ENCODE measurements at regions not wholly inside any gene's neighbourhood (a gene's known extent, or its start where the extent isn't known, plus 50 kb on each side); places are given as distances from the start of the nearest gene placed in this dataset.

- Mint-ChIP-seq H3K36me3 (no peaks in the 10 kb centered on the region), H3K27me3 (ENCODE audit: low read depth in 3 of 3) (peaks cover 2 to 3% (median 2%) of the 10 kb centered on the region in 3 donors), H3K27ac (no peak overlapping the region), H3K4me1 (no peaks in the 10 kb centered on the region), H3K4me3 (no peak overlapping the region), H3K9me3 (no peaks in the 10 kb centered on the region)
- DNase-seq: no peak
Measured at GRCh38 chr7:98703916-98704315, 86.8 kb downstream of the NPTX2 start.

- Mint-ChIP-seq H3K36me3 (no peaks in the 10 kb centered on the region), H3K4me1 (no peaks in the 10 kb centered on the region), H3K27ac (no peak overlapping the region), H3K9me3 (no peaks in the 10 kb centered on the region), H3K4me3 (no peak overlapping the region), H3K27me3 (ENCODE audit: low read depth in 3 of 3) (peaks cover under 1 to 3% (median 2%) of the 10 kb centered on the region in 3 donors)
- DNase-seq: no peak
Measured at GRCh38 chr7:98705626-98706025, 88.5 kb downstream of the NPTX2 start.

- Mint-ChIP-seq H3K27me3 (ENCODE audit: low read depth in 3 of 3) (peaks cover 0 to 3% (median 2%) of the 10 kb centered on the region in 3 donors), H3K36me3 (no peaks in the 10 kb centered on the region), H3K9me3 (no peaks in the 10 kb centered on the region), H3K4me1 (no peaks in the 10 kb centered on the region), H3K4me3 (no peak overlapping the region), H3K27ac (no peak overlapping the region)
- DNase-seq: no peak
Measured at GRCh38 chr7:98707076-98707475, 90.0 kb downstream of the NPTX2 start.

- H3K36me3 Mint-ChIP-seq: no peaks in the 10 kb centered on the region
- DNase-seq: no peak
- H3K27me3 Mint-ChIP-seq (ENCODE audit: low read depth in 3 of 3): peaks cover 0 to 3% (median 2%) of the 10 kb centered on the region in 3 donors
- H3K4me3 Mint-ChIP-seq: no peak overlapping the region
- no peak overlapping the region for H3K27ac Mint-ChIP-seq
- H3K4me1 Mint-ChIP-seq: no peaks in the 10 kb centered on the region
- H3K9me3 Mint-ChIP-seq: no peaks in the 10 kb centered on the region
Measured at GRCh38 chr7:98711945-98712344, 94.9 kb downstream of the NPTX2 start.

- H3K27me3 Mint-ChIP-seq (ENCODE audit: low read depth in 3 of 3): peaks cover 0 to 2% (median 0%) of the 10 kb centered on the region in 3 donors
- no peaks in the 10 kb centered on the region for H3K9me3 Mint-ChIP-seq
- no peaks in the 10 kb centered on the region for H3K36me3 Mint-ChIP-seq
- no peaks in the 10 kb centered on the region for H3K4me1 Mint-ChIP-seq
- no peak overlapping the region for H3K27ac Mint-ChIP-seq
- DNase-seq: no peak
- H3K4me3 Mint-ChIP-seq: no peak overlapping the region
Measured at GRCh38 chr7:98713165-98713810, 96.2 kb downstream of the NPTX2 start.

- Mint-ChIP-seq H3K27ac (no peak overlapping the region), H3K4me3 (no peak overlapping the region), H3K27me3 (ENCODE audit: low read depth in 3 of 3) (peaks cover 3 to 6% (median 5%) of the 10 kb centered on the region in 3 donors), H3K9me3 (no peaks in the 10 kb centered on the region), H3K4me1 (no peaks in the 10 kb centered on the region), H3K36me3 (no peaks in the 10 kb centered on the region)
- DNase-seq: no peak
Measured at GRCh38 chr7:98719396-98719795, 102.3 kb downstream of the NPTX2 start.

- H3K36me3 Mint-ChIP-seq: no peaks in the 10 kb centered on the region
- H3K4me1 Mint-ChIP-seq: no peaks in the 10 kb centered on the region
- H3K27ac Mint-ChIP-seq: no peak overlapping the region
- no peaks in the 10 kb centered on the region for H3K9me3 Mint-ChIP-seq
- H3K27me3 Mint-ChIP-seq (ENCODE audit: low read depth in 3 of 3): peaks cover 6 to 10% (median 6%) of the 10 kb centered on the region in 3 donors
- no peak overlapping the region for H3K4me3 Mint-ChIP-seq
- no peak for DNase-seq
Measured at GRCh38 chr7:98722402-98722801, 105.3 kb downstream of the NPTX2 start.

GRCh38 chr7:98724591-98724990 is 107.5 kb downstream of the NPTX2 start:
- Mint-ChIP-seq H3K9me3 (no peaks in the 10 kb centered on the region), H3K4me1 (no peaks in the 10 kb centered on the region), H3K4me3 (no peak overlapping the region), H3K36me3 (no peaks in the 10 kb centered on the region), H3K27ac (no peak overlapping the region), H3K27me3 (ENCODE audit: low read depth in 3 of 3) (peaks cover 6 to 11% (median 6%) of the 10 kb centered on the region in 3 donors)
- DNase-seq: no peak

- H3K27me3 Mint-ChIP-seq (ENCODE audit: low read depth in 3 of 3): peaks cover 3 to 5% (median 4%) of the 10 kb centered on the region in 3 donors
- DNase-seq: no peak
- H3K9me3 Mint-ChIP-seq: peaks cover 0 to 2% (median 0%) of the 10 kb centered on the region in 6 donors
- no peak overlapping the region for H3K27ac Mint-ChIP-seq
- no peak overlapping the region for H3K4me3 Mint-ChIP-seq
- no peaks in the 10 kb centered on the region for H3K36me3 Mint-ChIP-seq
- no peaks in the 10 kb centered on the region for H3K4me1 Mint-ChIP-seq
Measured at GRCh38 chr7:98727146-98727709, 110.1 kb downstream of the NPTX2 start.

GRCh38 chr7:98728555-98728954 is 111.5 kb downstream of the NPTX2 start:
- no peaks in the 10 kb centered on the region for H3K4me1 Mint-ChIP-seq
- no peak overlapping the region for H3K4me3 Mint-ChIP-seq
- peaks cover 0 to 2% (median 0%) of the 10 kb centered on the region in 6 donors for H3K9me3 Mint-ChIP-seq
- peaks cover 4 to 7% (median 5%) of the 10 kb centered on the region in 3 donors for H3K27me3 Mint-ChIP-seq (ENCODE audit: low read depth in 3 of 3)
- no peaks in the 10 kb centered on the region for H3K36me3 Mint-ChIP-seq
- H3K27ac Mint-ChIP-seq: no peak overlapping the region
- DNase-seq: no peak

GRCh38 chr7:98729121-98729520 is 112.0 kb downstream of the NPTX2 start:
- H3K9me3 Mint-ChIP-seq: peaks cover 0 to 4% (median 0%) of the 10 kb centered on the region in 6 donors
- no peak overlapping the region for H3K27ac Mint-ChIP-seq
- DNase-seq: no peak
- no peak overlapping the region for H3K4me3 Mint-ChIP-seq
- no peaks in the 10 kb centered on the region for H3K4me1 Mint-ChIP-seq
- no peaks in the 10 kb centered on the region for H3K36me3 Mint-ChIP-seq
- peaks cover 4 to 7% (median 5%) of the 10 kb centered on the region in 3 donors for H3K27me3 Mint-ChIP-seq (ENCODE audit: low read depth in 3 of 3)

GRCh38 chr7:98730326-98730725 is 113.2 kb downstream of the NPTX2 start:
- DNase-seq: no peak
- Mint-ChIP-seq H3K27ac (no peak overlapping the region), H3K4me3 (no peak overlapping the region), H3K4me1 (no peaks in the 10 kb centered on the region), H3K36me3 (no peaks in the 10 kb centered on the region), H3K27me3 (ENCODE audit: low read depth in 3 of 3) (peaks cover 3 to 5% (median 4%) of the 10 kb centered on the region in 3 donors), H3K9me3 (peaks cover 0 to 4% (median 0%) of the 10 kb centered on the region in 6 donors)

- H3K27ac Mint-ChIP-seq: no peak overlapping the region
- H3K4me1 Mint-ChIP-seq: no peaks in the 10 kb centered on the region
- peaks cover 0 to 4% (median 0%) of the 10 kb centered on the region in 6 donors for H3K9me3 Mint-ChIP-seq
- DNase-seq: no peak
- peaks cover 1 to 5% (median 4%) of the 10 kb centered on the region in 3 donors for H3K27me3 Mint-ChIP-seq (ENCODE audit: low read depth in 3 of 3)
- no peak overlapping the region for H3K4me3 Mint-ChIP-seq
- H3K36me3 Mint-ChIP-seq: no peaks in the 10 kb centered on the region
Measured at GRCh38 chr7:98731651-98732050, 114.6 kb downstream of the NPTX2 start.

GRCh38 chr7:98733036-98733435 is 116.0 kb downstream of the NPTX2 start:
- H3K4me3 Mint-ChIP-seq: no peak overlapping the region
- DNase-seq: no peak
- H3K4me1 Mint-ChIP-seq: no peaks in the 10 kb centered on the region
- H3K27ac Mint-ChIP-seq: no peak overlapping the region
- no peaks in the 10 kb centered on the region for H3K36me3 Mint-ChIP-seq
- H3K27me3 Mint-ChIP-seq (ENCODE audit: low read depth in 3 of 3): peaks cover 0 to 4% (median 4%) of the 10 kb centered on the region in 3 donors
- H3K9me3 Mint-ChIP-seq: peaks cover 0 to 4% (median 0%) of the 10 kb centered on the region in 6 donors

- Mint-ChIP-seq H3K4me3 (no peak overlapping the region), H3K4me1 (no peaks in the 10 kb centered on the region), H3K36me3 (no peaks in the 10 kb centered on the region), H3K9me3 (peaks cover 0 to 1% (median 0%) of the 10 kb centered on the region in 6 donors), H3K27ac (no peak overlapping the region), H3K27me3 (ENCODE audit: low read depth in 3 of 3) (peaks cover 0 to 5% (median 0%) of the 10 kb centered on the region in 3 donors)
- DNase-seq: no peak
Measured at GRCh38 chr7:98735801-98736200, 118.7 kb downstream of the NPTX2 start.
